Suprapubic skin (tissue), 4 donors: ENCODE measurements at regions not wholly inside any gene's neighbourhood (a gene's known extent, or its start where the extent isn't known, plus 50 kb on each side); places are given as distances from the start of the nearest gene placed in this dataset.
"Not testable (repeated sequence)": the region's sequence is repeated elsewhere in the genome, so short reads cannot be mapped to it uniquely, and the experiment has no call there.

ENCODE experiments used
- CTCF ChIP-seq, 2 donors: fragments of 200-600 bp in 1 of 2; fragments of 450-650 bp in 1 of 2; sonication (generic) in 1 of 2; IDR thresholded peaks; one replicate each; pipeline ENCODE4 v1.5.1; 2016 to 2019; ENCODE audit warnings: antibody characterized with exemption in 2 of 2, mild to moderate bottlenecking in 1 of 2, moderate library complexity in 1 of 2
- EP300 ChIP-seq: sonication (generic); formaldehyde crosslinking; IDR thresholded peaks from one replicate; pipeline ENCODE4 v1.6.1; 2017; ENCODE audit warnings: antibody characterized with exemption
- POLR2A ChIP-seq, 2 donors: fragments of 450-650 bp; IDR thresholded peaks; one replicate each; pipeline ENCODE4 v1.6.1; 2017; ENCODE audit warnings: antibody characterized with exemption in 2 of 2, mild to moderate bottlenecking in 2 of 2, moderate library complexity in 2 of 2
- POLR2AphosphoS5 ChIP-seq, 3 donors: sonication (generic); formaldehyde crosslinking; IDR thresholded peaks; one replicate each; pipeline ENCODE4 v1.6.1; 2017; ENCODE audit warnings: antibody characterized with exemption in 3 of 3

GRCh38 chr1:29755412-29756015 lies 519.2 kb downstream of the PTPRU start:
- TF ChIP-seq POLR2A (IDR thresholded peaks at IDR 0.05); CTCF (IDR thresholded peaks at IDR 0.05); POLR2AphosphoS5 (IDR thresholded peaks at IDR 0.05); EP300: not testable (repeated sequence)
